ENCODE measurements at regions not wholly inside any gene's neighbourhood (a gene's known extent, or its start where the extent isn't known, plus 50 kb on each side); places are given as distances from the start of the nearest gene placed in this dataset.

GRCh38 chr5:156188016-156188415 lies 138.9 kb upstream of the SGCD start:
- ChIA-PET CTCF (no interaction called here), POLR2A (no interaction called here)
- no peaks in the 10 kb centered on the region for H3K4me1 Mint-ChIP-seq (ENCODE audit: low read depth)
- H3K4me3 Mint-ChIP-seq, result no peak overlapping the region
- no peaks in the 10 kb centered on the region for H3K36me3 Mint-ChIP-seq
- DNase-seq, result no peak
- no peaks in the 10 kb centered on the region for H3K27me3 Mint-ChIP-seq
- no peak overlapping the region for H3K27ac Mint-ChIP-seq
- H3K9me3 Mint-ChIP-seq, result no peaks in the 10 kb centered on the region
- intact Hi-C loops (cut with micrococcal nuclease), result no loop called here

DNA sequence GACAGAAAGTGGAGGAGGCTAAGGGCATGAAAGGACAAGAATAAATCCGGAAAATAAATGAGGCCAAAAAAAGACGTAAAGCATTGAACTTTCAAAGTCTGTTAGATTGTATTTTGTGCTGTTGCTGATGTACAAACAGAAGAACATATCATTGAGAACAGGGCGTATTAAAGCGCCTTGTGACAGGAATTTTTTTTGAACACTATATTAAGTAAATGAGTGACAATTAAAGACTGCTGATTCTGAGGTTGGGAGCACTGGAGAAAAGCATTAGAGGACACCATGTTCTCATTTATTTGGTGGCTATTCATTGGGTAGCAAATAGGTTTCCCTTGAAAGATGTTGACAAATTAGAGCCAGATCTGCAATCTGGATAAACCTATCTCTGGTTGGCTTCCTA lies 137.3 kb upstream of the SGCD start:
- intact Hi-C loops (cut with micrococcal nuclease), result no loop called here
- no peaks in the 10 kb centered on the region for H3K36me3 Mint-ChIP-seq

DNA sequence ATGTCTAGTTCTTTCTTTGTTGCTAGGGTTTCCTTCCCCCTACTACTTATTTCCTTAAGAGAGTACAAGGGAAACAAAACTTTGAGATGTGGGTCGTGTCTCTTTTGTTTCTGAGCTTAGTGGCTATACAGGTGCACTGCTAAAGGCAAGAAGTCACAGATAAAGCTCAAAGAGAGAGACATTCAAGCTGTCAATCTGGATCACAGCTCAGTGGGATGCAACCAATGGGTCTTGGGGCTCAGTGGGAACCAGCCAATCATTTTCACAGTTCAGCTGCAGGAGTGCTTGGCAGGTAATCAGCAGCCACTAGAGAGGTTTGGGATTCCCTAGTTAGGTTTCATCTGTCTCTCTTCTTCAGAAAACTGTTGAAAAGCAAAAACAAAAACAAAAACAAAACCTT lies 135.4 kb upstream of the SGCD start:
- Mint-ChIP-seq H3K9me3 (no peaks in the 10 kb centered on the region), H3K36me3 (no peaks in the 10 kb centered on the region), H3K4me1 (ENCODE audit: low read depth) (no peaks in the 10 kb centered on the region), H3K27me3 (no peaks in the 10 kb centered on the region), H3K4me3 (no peak overlapping the region), H3K27ac (no peak overlapping the region)
- ChIA-PET POLR2A (no interaction called here), CTCF (no interaction called here)
- DNase-seq, result no peak
- intact Hi-C loops (cut with micrococcal nuclease), result no loop called here

More for the DNA sequence above, 137.3 kb upstream of the SGCD start:
- no peak for DNase-seq
- no peaks in the 10 kb centered on the region for H3K4me1 Mint-ChIP-seq (ENCODE audit: low read depth)
- CTCF ChIA-PET, result no interaction called here
- H3K9me3 Mint-ChIP-seq, result no peaks in the 10 kb centered on the region
- H3K27ac Mint-ChIP-seq, result no peak overlapping the region
- POLR2A ChIA-PET, result no interaction called here
- no peaks in the 10 kb centered on the region for H3K27me3 Mint-ChIP-seq
- no peak overlapping the region for H3K4me3 Mint-ChIP-seq

GRCh38 chr5:156197042-156197635 lies 129.8 kb upstream of the SGCD start:
- Mint-ChIP-seq H3K4me1 (ENCODE audit: low read depth) (no peaks in the 10 kb centered on the region), H3K4me3 (no peak overlapping the region), H3K36me3 (no peaks in the 10 kb centered on the region), H3K9me3 (no peaks in the 10 kb centered on the region), H3K27me3 (no peaks in the 10 kb centered on the region), H3K27ac (no peak overlapping the region)
- ChIA-PET CTCF (no interaction called here), POLR2A (no interaction called here)
- intact Hi-C loops (cut with micrococcal nuclease), result no loop called here
- DNase-seq, result no peak

DNA sequence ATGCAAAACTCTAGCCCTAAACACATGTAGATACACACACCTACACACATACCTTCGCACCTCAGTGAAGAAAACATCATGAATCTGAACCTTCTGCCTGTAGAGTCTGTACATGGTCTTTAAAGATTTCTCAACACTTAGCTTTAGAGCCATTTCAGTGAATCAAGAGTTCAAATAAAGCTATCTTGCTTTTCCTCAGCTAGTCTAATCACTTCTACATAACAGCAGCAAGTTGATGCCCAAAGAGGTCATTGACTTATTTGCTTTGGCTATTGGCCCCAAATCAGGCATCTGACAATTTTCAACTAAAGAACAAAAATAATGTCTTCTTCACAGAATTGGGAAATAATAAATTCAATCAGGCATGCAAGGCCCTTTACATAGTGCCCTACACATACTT lies 127.9 kb upstream of the SGCD start:
- CTCF ChIA-PET, result no interaction called here

GRCh38 chr5:156200938-156201787 lies 125.8 kb upstream of the SGCD start:
- no peaks in the 10 kb centered on the region for H3K36me3 Mint-ChIP-seq
- no peaks in the 10 kb centered on the region for H3K9me3 Mint-ChIP-seq
- no peak for DNase-seq

More for the DNA sequence above, 127.9 kb upstream of the SGCD start:
- Mint-ChIP-seq H3K36me3 (no peaks in the 10 kb centered on the region), H3K27ac (no peak overlapping the region), H3K4me3 (no peak overlapping the region), H3K4me1 (ENCODE audit: low read depth) (no peaks in the 10 kb centered on the region), H3K9me3 (no peaks in the 10 kb centered on the region), H3K27me3 (no peaks in the 10 kb centered on the region)
- DNase-seq, result no peak
- intact Hi-C loops (cut with micrococcal nuclease), result no loop called here
- POLR2A ChIA-PET, result no interaction called here

DNA sequence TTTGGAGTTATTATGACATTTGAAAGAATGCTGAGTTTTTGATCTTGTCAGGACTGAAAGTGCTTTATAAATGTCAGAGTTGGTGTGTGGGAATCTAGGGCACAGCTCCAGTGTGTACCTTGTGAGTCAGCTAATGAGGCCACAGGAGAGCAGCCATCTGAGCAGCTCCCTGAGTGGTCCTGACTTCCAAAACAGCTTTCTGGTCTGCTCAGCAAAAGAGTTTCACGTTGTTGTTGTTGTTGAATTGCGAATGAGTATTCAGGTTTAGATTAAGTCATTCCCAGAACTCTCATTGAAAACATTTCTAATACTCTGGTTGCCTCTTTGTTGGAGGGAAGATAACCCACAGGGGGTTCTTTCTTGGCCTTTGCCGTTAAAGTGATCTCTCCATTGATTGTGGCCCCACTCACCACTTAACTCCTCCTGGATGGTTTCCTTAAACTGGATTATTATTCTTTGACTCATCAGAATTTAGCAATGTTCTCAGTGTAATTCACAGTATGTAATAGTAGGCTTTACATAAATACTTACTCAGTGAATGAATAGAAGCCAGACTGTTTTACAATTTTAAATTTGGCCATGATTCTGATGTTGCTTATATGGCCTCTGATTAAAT lies 125.1 kb upstream of the SGCD start:
- H3K4me1 Mint-ChIP-seq (ENCODE audit: low read depth), result no peaks in the 10 kb centered on the region
- no peak overlapping the region for H3K4me3 Mint-ChIP-seq
- ChIA-PET POLR2A (no interaction called here), CTCF (no interaction called here)
- H3K27ac Mint-ChIP-seq, result no peak overlapping the region
- H3K27me3 Mint-ChIP-seq, result no peaks in the 10 kb centered on the region
- no peaks in the 10 kb centered on the region for H3K9me3 Mint-ChIP-seq
- intact Hi-C loops (cut with micrococcal nuclease), result no loop called here
- DNase-seq, result no peak
- no peaks in the 10 kb centered on the region for H3K36me3 Mint-ChIP-seq

More at GRCh38 chr5:156200938-156201787, 125.8 kb upstream of the SGCD start:
- ChIA-PET CTCF (no interaction called here), POLR2A (no interaction called here)
- H3K4me3 Mint-ChIP-seq, result no peak overlapping the region
- H3K27me3 Mint-ChIP-seq, result no peaks in the 10 kb centered on the region
- no peak overlapping the region for H3K27ac Mint-ChIP-seq
- intact Hi-C loops (cut with micrococcal nuclease), result no loop called here
- H3K4me1 Mint-ChIP-seq (ENCODE audit: low read depth), result no peaks in the 10 kb centered on the region

GRCh38 chr5:156208271-156208670 lies 118.7 kb upstream of the SGCD start:
- no peak for DNase-seq
- Mint-ChIP-seq H3K4me3 (no peak overlapping the region), H3K27ac (no peak overlapping the region), H3K27me3 (peaks cover 2% of the 10 kb centered on the region), H3K9me3 (no peaks in the 10 kb centered on the region), H3K4me1 (ENCODE audit: low read depth) (no peaks in the 10 kb centered on the region), H3K36me3 (no peaks in the 10 kb centered on the region)
- POLR2A ChIA-PET, result no interaction called here
- intact Hi-C loops (cut with micrococcal nuclease), result no loop called here
- CTCF ChIA-PET, result interaction anchor here (0.6 kb wide), 1 partner anchor 200 kb away, joined by 4 read pairs; no protein-coding TSS in a partner anchor

GRCh38 chr5:156218367-156219158 lies 108.4 kb upstream of the SGCD start:
- POLR2A ChIA-PET, result no interaction called here
- Mint-ChIP-seq H3K36me3 (no peaks in the 10 kb centered on the region), H3K4me3 (no peak overlapping the region), H3K4me1 (ENCODE audit: low read depth) (no peaks in the 10 kb centered on the region), H3K9me3 (peaks cover 7% of the 10 kb centered on the region), H3K27ac (no peak overlapping the region), H3K27me3 (no peaks in the 10 kb centered on the region)
- CTCF ChIA-PET, result interaction anchor here (0.7 kb wide), 1 partner anchor 603 kb away, joined by 3 read pairs; no protein-coding TSS in a partner anchor
- DNase-seq, result no peak
- intact Hi-C loops (cut with micrococcal nuclease), result no loop called here

DNA sequence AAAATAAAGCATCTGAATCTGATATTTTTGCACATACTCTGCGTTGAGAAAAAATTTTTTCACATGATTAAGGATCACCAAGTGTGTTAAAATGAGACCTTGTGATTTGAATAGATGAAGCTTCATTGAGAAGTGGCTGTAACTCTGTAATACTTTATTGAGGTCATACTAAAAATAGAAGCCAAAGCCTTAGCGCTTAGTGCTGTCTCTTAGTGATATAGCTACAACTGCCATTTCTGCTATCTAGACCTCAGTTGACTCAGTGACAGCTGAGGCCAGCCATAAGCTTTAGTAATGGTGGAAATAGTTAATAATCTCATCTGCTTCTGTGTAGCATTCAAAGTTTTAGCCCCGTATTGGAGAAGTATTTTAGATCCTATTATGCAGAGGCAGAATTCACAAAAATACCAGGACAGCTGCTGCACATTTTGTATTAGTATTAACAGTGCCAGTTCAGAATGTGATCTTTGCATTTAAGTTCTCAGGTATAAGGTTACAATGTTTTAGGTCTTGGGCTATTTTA lies 107.4 kb upstream of the SGCD start:
- POLR2A ChIA-PET, result no interaction called here
- CTCF ChIA-PET, result interaction anchor here (0.7 kb wide), 1 partner anchor 604 kb away, joined by 3 read pairs; no protein-coding TSS in a partner anchor
- DNase-seq, result no peak
- no peak overlapping the region for H3K4me3 Mint-ChIP-seq
- no peak overlapping the region for H3K27ac Mint-ChIP-seq
- intact Hi-C loops (cut with micrococcal nuclease), result no loop called here
- H3K4me1 Mint-ChIP-seq (ENCODE audit: low read depth), result no peaks in the 10 kb centered on the region
- no peaks in the 10 kb centered on the region for H3K36me3 Mint-ChIP-seq
- no peaks in the 10 kb centered on the region for H3K27me3 Mint-ChIP-seq
- peaks cover 7% of the 10 kb centered on the region for H3K9me3 Mint-ChIP-seq

- no peak for DNase-seq
- Mint-ChIP-seq H3K27ac (no peak overlapping the region), H3K27me3 (no peaks in the 10 kb centered on the region), H3K36me3 (no peaks in the 10 kb centered on the region), H3K9me3 (no peaks in the 10 kb centered on the region), H3K4me1 (ENCODE audit: low read depth) (no peaks in the 10 kb centered on the region), H3K4me3 (no peak overlapping the region)
- CTCF ChIA-PET, result no interaction called here
- POLR2A ChIA-PET, result no interaction called here
- intact Hi-C loops (cut with micrococcal nuclease), result no loop called here
These were observed 105.1 kb upstream of the SGCD start for GRCh38 chr5:156221816-156222215.

DNA sequence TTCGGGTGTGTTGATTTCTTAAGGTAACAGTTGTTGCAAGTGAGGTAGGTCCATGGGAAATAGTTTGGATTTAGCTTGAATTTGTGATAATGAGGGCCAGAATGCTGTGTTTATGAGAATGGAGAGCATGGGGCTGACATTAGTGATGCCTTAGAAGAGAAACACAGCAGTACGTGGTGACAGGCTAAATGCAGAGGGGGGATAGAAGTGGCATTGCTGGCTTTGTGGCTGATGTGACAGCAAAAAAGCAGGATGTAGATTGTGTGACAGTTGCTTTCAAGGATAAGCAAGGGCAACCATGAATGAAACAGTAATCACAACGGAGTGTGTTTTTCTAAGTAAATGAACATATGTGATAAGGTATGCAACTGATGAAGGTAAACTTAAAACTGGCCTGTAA lies 103.4 kb upstream of the SGCD start:
- no peak overlapping the region for H3K4me3 Mint-ChIP-seq
- no peaks in the 10 kb centered on the region for H3K36me3 Mint-ChIP-seq
- ChIA-PET CTCF (no interaction called here), POLR2A (no interaction called here)
- intact Hi-C loops (cut with micrococcal nuclease), result no loop called here
- no peaks in the 10 kb centered on the region for H3K9me3 Mint-ChIP-seq
- H3K27ac Mint-ChIP-seq, result no peak overlapping the region
- DNase-seq, result no peak
- H3K27me3 Mint-ChIP-seq, result no peaks in the 10 kb centered on the region
- H3K4me1 Mint-ChIP-seq (ENCODE audit: low read depth), result no peaks in the 10 kb centered on the region

All from activated CD4-positive, alpha-beta memory T cell treated with anti-CD3 and anti-CD28 coated beads for 36 hours (primary cell).